Liver (tissue), 8 donors: ENCODE measurements at regions not wholly inside any gene's neighbourhood (a gene's known extent, or its start where the extent isn't known, plus 50 kb on each side); places are given as distances from the start of the nearest gene placed in this dataset.

ENCODE experiments used
- DNase-seq: peaks from one replicate; pipeline ENCODE4 v3.0.0-alpha.2; 2017; ENCODE audit warnings: low spot score
- H3K27ac ChIP-seq, 2 donors: one replicate each; pipeline ENCODE4 v1.7.0; 2013; ENCODE audit warnings: inconsistent platforms in 2 of 2, low read length in 2 of 2, control low read depth in 1 of 2, low read depth in 1 of 2, mild to moderate bottlenecking in 1 of 2
- H3K27me3 ChIP-seq, 4 donors: one replicate each; pipeline versions ENCODE4 v1.6.1 to v1.7.0; 2013; ENCODE audit warnings: low read length in 3 of 4, inconsistent platforms in 1 of 4, mild to moderate bottlenecking in 1 of 4, moderate library complexity in 1 of 4; ENCODE audit not compliant: control insufficient read depth in 4 of 4, insufficient read depth in 4 of 4
- H3K36me3 ChIP-seq, 4 donors: one replicate each; pipeline versions ENCODE4 v1.6.1 to v1.7.0; 2013; ENCODE audit warnings: low read length in 3 of 4, mild to moderate bottlenecking in 3 of 4, low read depth in 1 of 4, moderate library complexity in 1 of 4; ENCODE audit not compliant: control insufficient read depth in 4 of 4, insufficient read depth in 3 of 4
- H3K4me1 ChIP-seq, 4 donors: one replicate each; pipeline versions ENCODE4 v1.6.1 to v1.7.0; 2013; ENCODE audit warnings: low read length in 3 of 4, mild to moderate bottlenecking in 3 of 4, moderate library complexity in 1 of 4; ENCODE audit not compliant: control insufficient read depth in 4 of 4, insufficient read depth in 4 of 4
- H3K4me3 ChIP-seq, 3 donors: one replicate each; pipeline versions ENCODE4 v1.6.1 to v1.7.0; 2013; ENCODE audit warnings: low read length in 3 of 3, control low read depth in 1 of 3, low read depth in 1 of 3, mild to moderate bottlenecking in 1 of 3
- H3K9ac ChIP-seq, 2 donors: one replicate each; pipeline ENCODE4 v1.7.0; 2013; ENCODE audit warnings: low read length in 2 of 2, mild to moderate bottlenecking in 2 of 2, moderate library complexity in 2 of 2, control low read depth in 1 of 2, low read depth in 1 of 2
- H3K9me3 ChIP-seq, 4 donors: one replicate each; pipeline versions ENCODE4 v1.6.1 to v1.7.0; 2013; ENCODE audit warnings: low read length in 3 of 4; ENCODE audit not compliant: control insufficient read depth in 4 of 4
- EGR1 ChIP-seq, 2 donors: IDR thresholded peaks; 2 replicates each; pipeline ENCODE4 v1.6.1; 2016 to 2018; ENCODE audit warnings: antibody characterized with exemption in 2 of 2, low read depth in 2 of 2
- FOXA1 ChIP-seq: IDR thresholded peaks from 2 replicates; pipeline ENCODE4 v1.6.1; 2016; ENCODE audit warnings: antibody characterized with exemption
- FOXA2 ChIP-seq: IDR thresholded peaks from 2 replicates; pipeline ENCODE4 v1.6.1; 2016; ENCODE audit warnings: antibody characterized with exemption
- GABPA ChIP-seq, 2 donors: IDR thresholded peaks in 1 of 2; conservative IDR thresholded peaks in 1 of 2; 2 replicates each; pipeline ENCODE4 v1.6.1; 2016; ENCODE audit warnings: antibody characterized with exemption in 2 of 2, mild to moderate bottlenecking in 1 of 2, moderate library complexity in 1 of 2
- HNF4A ChIP-seq, 2 donors: conservative IDR thresholded peaks; 2 replicates each; pipeline ENCODE4 v1.6.1; 2016; ENCODE audit warnings: antibody characterized with exemption in 2 of 2, mild to moderate bottlenecking in 2 of 2
- HNF4G ChIP-seq: IDR thresholded peaks from 2 replicates; pipeline ENCODE4 v1.6.1; 2016; ENCODE audit warnings: antibody characterized with exemption
- JUND ChIP-seq, 2 donors: IDR thresholded peaks; 2 replicates each; pipeline ENCODE4 v1.6.1; 2016; ENCODE audit warnings: antibody characterized with exemption in 2 of 2
- MAX ChIP-seq: IDR thresholded peaks from 2 replicates; pipeline ENCODE4 v1.6.1; 2016; ENCODE audit warnings: antibody characterized with exemption
- NR2F2 ChIP-seq: IDR thresholded peaks from 2 replicates; pipeline ENCODE4 v1.6.1; 2016; ENCODE audit warnings: antibody characterized with exemption
- RAD21 ChIP-seq, 2 donors: IDR thresholded peaks; 2 replicates each; pipeline ENCODE4 v1.6.1; 2016; ENCODE audit warnings: antibody characterized with exemption in 2 of 2, mild to moderate bottlenecking in 2 of 2
- REST ChIP-seq: IDR thresholded peaks from 2 replicates; pipeline ENCODE4 v1.6.1; 2016; ENCODE audit warnings: antibody characterized with exemption, mild to moderate bottlenecking
- RXRA ChIP-seq, 2 donors: IDR thresholded peaks; 2 replicates each; pipeline ENCODE4 v1.6.1; 2017 to 2018; ENCODE audit warnings: antibody characterized with exemption in 2 of 2, mild to moderate bottlenecking in 1 of 2
- SP1 ChIP-seq: IDR thresholded peaks from 2 replicates; pipeline ENCODE4 v1.6.1; 2018; ENCODE audit warnings: antibody characterized with exemption, mild to moderate bottlenecking
- TAF1 ChIP-seq: conservative IDR thresholded peaks from 2 replicates; pipeline ENCODE4 v1.6.1; 2016; ENCODE audit warnings: antibody characterized with exemption, mild to moderate bottlenecking
- YY1 ChIP-seq: IDR thresholded peaks from 2 replicates; pipeline ENCODE4 v1.6.1; 2016; ENCODE audit warnings: antibody characterized with exemption, mild to moderate bottlenecking
- WGBS: extraction: QIAGEN DNeasy Blood & Tissue Kit; methylation state at CpG from one replicate; pipeline ENCODE4 v1.1.7; 2013; 5-methylcytosine and 5-hydroxymethylcytosine counted together
- TF ChIP-seq, protein P1 (sequence below): IDR thresholded peaks from 2 replicates; pipeline ENCODE4 v1.6.1; 2016; ENCODE audit warnings: antibody characterized with exemption
- TF ChIP-seq, protein P2 (sequence below): fragments of 150-350 bp; IDR thresholded peaks from 2 replicates; pipeline ENCODE4 v1.5.1; 2017; ENCODE audit warnings: improper control_type of control experiment, low read depth, low read length; ENCODE audit not compliant: missing input control
- TF ChIP-seq, protein P3 (sequence below): IDR thresholded peaks from 2 replicates; pipeline ENCODE4 v1.6.1; 2016; ENCODE audit warnings: antibody characterized with exemption
- donor health status: healthy.
- donor health status: healthy.
- donor health status: healthy.
- donor health status: healthy.
- donor health status: healthy.

DNA sequence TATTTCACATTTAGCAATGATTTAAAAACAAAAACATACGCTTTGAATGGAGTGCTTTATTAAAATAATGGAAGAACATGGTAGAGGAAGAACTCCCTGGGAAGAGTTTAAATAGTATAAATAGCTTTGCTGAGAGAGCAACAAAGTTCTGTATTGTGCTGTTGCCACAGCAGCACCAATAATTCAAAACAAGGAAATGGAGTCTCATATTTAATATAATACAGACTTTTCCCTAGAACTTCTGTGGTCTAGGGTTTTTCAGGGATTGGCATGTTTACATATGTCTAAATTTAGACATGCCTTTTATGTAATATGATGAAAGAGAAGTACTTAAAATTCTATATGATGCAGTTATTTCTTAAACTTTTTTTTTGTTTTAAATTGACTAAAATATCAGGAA is 217.2 kb upstream of the HDAC9 start:
- DNase-seq = no peak
- no peak for TF ChIP-seq HNF4G
- TF ChIP-seq EGR1 (IDR thresholded peaks at IDR 0.05; ENCODE audit: low read depth in 2 of 2) = no peak
- no peak for TF ChIP-seq RAD21 (IDR thresholded peaks at IDR 0.05)
- no peak for TF ChIP-seq RXRA (IDR thresholded peaks at IDR 0.05)
- TF ChIP-seq JUND (IDR thresholded peaks at IDR 0.05) = no peak
- no peak for TF ChIP-seq NR2F2
- no peak for TF ChIP-seq YY1
- no peak for TF ChIP-seq FOXA1
- TF ChIP-seq, protein P1, sequence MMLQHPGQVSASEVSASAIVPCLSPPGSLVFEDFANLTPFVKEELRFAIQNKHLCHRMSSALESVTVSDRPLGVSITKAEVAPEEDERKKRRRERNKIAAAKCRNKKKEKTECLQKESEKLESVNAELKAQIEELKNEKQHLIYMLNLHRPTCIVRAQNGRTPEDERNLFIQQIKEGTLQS = no peak
- TF ChIP-seq FOXA2 = no peak
- TF ChIP-seq, protein P2, sequence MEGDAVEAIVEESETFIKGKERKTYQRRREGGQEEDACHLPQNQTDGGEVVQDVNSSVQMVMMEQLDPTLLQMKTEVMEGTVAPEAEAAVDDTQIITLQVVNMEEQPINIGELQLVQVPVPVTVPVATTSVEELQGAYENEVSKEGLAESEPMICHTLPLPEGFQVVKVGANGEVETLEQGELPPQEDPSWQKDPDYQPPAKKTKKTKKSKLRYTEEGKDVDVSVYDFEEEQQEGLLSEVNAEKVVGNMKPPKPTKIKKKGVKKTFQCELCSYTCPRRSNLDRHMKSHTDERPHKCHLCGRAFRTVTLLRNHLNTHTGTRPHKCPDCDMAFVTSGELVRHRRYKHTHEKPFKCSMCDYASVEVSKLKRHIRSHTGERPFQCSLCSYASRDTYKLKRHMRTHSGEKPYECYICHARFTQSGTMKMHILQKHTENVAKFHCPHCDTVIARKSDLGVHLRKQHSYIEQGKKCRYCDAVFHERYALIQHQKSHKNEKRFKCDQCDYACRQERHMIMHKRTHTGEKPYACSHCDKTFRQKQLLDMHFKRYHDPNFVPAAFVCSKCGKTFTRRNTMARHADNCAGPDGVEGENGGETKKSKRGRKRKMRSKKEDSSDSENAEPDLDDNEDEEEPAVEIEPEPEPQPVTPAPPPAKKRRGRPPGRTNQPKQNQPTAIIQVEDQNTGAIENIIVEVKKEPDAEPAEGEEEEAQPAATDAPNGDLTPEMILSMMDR = no peak
- no peak for TF ChIP-seq MAX
- TF ChIP-seq, protein P3, sequence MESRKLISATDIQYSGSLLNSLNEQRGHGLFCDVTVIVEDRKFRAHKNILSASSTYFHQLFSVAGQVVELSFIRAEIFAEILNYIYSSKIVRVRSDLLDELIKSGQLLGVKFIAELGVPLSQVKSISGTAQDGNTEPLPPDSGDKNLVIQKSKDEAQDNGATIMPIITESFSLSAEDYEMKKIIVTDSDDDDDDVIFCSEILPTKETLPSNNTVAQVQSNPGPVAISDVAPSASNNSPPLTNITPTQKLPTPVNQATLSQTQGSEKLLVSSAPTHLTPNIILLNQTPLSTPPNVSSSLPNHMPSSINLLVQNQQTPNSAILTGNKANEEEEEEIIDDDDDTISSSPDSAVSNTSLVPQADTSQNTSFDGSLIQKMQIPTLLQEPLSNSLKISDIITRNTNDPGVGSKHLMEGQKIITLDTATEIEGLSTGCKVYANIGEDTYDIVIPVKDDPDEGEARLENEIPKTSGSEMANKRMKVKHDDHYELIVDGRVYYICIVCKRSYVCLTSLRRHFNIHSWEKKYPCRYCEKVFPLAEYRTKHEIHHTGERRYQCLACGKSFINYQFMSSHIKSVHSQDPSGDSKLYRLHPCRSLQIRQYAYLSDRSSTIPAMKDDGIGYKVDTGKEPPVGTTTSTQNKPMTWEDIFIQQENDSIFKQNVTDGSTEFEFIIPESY = no peak
- H3K9ac ChIP-seq = no peak overlapping the region
- no peaks in the 10 kb centered on the region for H3K27me3 ChIP-seq
- WGBS = 72% methylated on average over 1 of the region's 1 CpG
- H3K27ac ChIP-seq = no peak overlapping the region
- no peaks in the 10 kb centered on the region for H3K4me1 ChIP-seq
- peaks cover 0 to 6% (median 0%) of the 10 kb centered on the region in 4 donors for H3K9me3 ChIP-seq
- no peaks in the 10 kb centered on the region for H3K36me3 ChIP-seq
- H3K4me3 ChIP-seq = no peak overlapping the region

GRCh38 chr7:18283045-18283444 is 212.5 kb upstream of the HDAC9 start:
- H3K36me3 ChIP-seq = no peaks in the 10 kb centered on the region
- WGBS = 0% methylated on average over 1 of the region's 1 CpG
- no peaks in the 10 kb centered on the region for H3K4me1 ChIP-seq
- H3K27ac ChIP-seq = no peak overlapping the region
- no peak for TF ChIP-seq RAD21 (IDR thresholded peaks at IDR 0.05)
- no peak for TF ChIP-seq TAF1
- no peak for TF ChIP-seq EGR1 (IDR thresholded peaks at IDR 0.05; ENCODE audit: low read depth in 2 of 2)
- no peak for TF ChIP-seq YY1
- TF ChIP-seq FOXA1 = no peak
- TF ChIP-seq, protein P2 = no peak
- no peak for TF ChIP-seq JUND (IDR thresholded peaks at IDR 0.05)
- TF ChIP-seq REST = no peak
- no peak for TF ChIP-seq MAX
- TF ChIP-seq, protein P3 = no peak
- TF ChIP-seq HNF4G = no peak
- no peak for TF ChIP-seq SP1
- TF ChIP-seq GABPA (IDR thresholded peaks at IDR 0.05 in 1 of 2, conservative IDR thresholded peaks at IDR 0.05 in 1 of 2) = no peak
- no peak for TF ChIP-seq HNF4A (conservative IDR thresholded peaks at IDR 0.05)
- TF ChIP-seq NR2F2 = no peak
- no peak for TF ChIP-seq RXRA (IDR thresholded peaks at IDR 0.05)
- TF ChIP-seq, protein P1 = no peak
- peaks cover 0 to 6% (median 0%) of the 10 kb centered on the region in 4 donors for H3K9me3 ChIP-seq
- no peak overlapping the region for H3K4me3 ChIP-seq
- no peaks in the 10 kb centered on the region for H3K27me3 ChIP-seq
- no peak overlapping the region for H3K9ac ChIP-seq
- DNase-seq = no peak
